Activated CD4-positive, alpha-beta T cell treated with anti-CD3 and anti-CD28 coated beads, Interleukin-2, Interleukin-6, amounts not matched to agents 100 ng/mL and 50 ng/mL, durations not matched to agents 16 hours and 8 hours (primary cell): ENCODE measurements at regions not wholly inside any gene's neighbourhood (a gene's known extent, or its start where the extent isn't known, plus 50 kb on each side); places are given as distances from the start of the nearest gene placed in this dataset.

Source experiments
- DNase-seq: peaks from one replicate; pipeline ENCODE4 v3.0.0-alpha.2; 2020

DNA sequence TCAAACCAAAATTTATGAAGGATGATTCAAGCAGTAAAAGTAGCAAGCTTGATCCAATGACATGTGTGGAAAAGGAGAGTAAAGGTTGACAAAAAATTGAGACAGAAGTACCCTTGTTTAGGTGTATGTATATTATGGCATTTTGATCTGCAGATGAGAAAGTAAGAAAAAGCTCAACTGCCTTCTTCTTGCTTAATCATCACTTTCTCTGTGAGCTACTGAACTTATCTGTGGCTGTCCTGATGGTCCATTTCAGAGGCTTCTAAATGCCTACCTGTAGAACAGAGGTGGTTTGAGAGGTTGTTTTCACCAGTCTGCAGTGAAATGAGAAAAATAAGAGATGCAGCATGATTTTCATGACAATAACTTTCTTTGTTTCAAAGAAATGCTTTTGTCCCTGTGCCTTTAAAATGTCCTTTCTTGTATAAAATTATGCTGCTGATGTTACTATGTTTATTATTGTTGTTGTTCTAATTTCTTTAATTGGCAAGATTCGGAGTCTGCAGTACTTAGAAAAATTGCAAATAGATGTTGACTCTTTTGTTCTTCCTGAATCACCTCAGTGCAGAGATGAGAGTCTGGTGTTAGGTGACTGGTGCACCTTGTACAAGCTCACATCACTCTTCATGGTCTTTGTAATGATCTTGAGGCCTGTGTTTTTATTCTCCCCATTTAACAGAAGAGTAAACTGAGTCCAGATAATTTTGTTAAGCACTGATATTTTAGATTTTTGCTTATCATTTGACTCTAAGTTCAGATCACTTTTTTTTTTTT lies 821.9 kb downstream of the VRK1 start:
- no peak for DNase-seq

DNA sequence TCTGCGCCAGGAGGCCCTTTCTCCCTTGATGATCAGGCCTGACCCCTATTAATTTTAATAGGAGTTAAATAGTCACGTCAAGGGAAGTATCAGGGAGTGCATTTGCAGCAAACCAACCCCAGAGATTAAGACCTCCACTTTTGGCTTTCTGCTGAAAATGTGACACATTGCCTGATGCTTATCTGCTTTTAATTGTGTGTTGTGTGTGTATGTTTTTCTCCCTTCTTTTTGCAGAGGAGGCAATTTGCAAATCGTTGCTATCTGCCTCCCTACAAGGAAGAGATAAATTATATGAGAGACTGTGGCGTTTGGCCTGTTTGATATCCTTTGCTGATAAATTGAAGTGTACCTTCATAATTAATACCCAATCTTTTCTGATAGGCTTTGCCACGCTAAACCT lies 822.9 kb downstream of the VRK1 start:
- no peak for DNase-seq

GRCh38 chr14:97624985-97625384 lies 827.8 kb downstream of the VRK1 start:
- DNase-seq: no peak

GRCh38 chr14:97625477-97625876 lies 828.3 kb downstream of the VRK1 start:
- no peak for DNase-seq

DNA sequence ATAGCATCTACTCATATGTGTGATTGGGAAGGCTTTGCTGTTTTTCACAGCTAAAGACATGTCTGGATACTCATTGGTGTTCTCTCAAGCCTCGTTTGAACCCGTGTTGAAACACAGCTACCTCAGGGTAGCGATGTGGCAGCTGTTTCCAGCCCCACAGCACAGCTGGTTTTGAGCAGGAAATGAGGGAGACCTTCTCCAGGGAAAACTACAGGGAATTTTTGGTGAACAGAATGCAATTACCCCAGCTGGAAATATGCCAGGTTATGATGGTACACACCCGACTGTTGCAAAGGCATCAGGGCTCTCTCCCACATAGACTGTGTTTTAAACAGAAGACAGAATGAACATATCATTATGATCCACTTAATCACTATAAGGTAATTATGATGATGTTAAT lies 828.9 kb downstream of the VRK1 start:
- no peak for DNase-seq

GRCh38 chr14:97630249-97630648 lies 833.1 kb downstream of the VRK1 start:
- no peak for DNase-seq

DNA sequence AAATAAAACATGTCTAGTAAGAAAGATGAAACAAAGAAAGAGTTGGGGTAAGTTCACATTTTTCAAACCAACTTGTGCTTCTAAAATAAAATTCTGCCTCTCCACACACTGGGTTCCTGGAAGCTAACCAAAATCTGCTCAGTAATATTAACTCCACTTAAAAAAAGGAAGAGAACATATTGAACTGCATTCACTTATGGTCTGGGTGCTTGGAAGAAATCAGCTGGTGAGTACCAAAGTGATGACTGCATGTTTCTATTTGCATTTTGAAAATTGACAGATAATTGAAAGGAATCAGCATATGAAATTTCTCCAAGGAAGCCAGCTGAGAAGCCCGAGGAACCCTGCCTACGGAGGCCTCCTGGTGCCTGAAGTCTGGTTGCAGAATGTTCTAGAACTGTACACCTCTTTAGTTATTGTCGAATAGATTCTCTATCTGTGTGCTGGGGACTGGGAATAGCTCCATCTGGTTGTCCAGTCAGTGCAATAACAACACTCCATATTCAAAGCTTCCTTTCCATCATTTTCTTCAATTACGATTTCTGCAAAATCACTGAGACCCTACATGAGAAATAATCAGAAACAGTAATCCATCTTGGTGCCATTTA lies 836.1 kb downstream of the VRK1 start:
- DNase-seq: no peak

DNA sequence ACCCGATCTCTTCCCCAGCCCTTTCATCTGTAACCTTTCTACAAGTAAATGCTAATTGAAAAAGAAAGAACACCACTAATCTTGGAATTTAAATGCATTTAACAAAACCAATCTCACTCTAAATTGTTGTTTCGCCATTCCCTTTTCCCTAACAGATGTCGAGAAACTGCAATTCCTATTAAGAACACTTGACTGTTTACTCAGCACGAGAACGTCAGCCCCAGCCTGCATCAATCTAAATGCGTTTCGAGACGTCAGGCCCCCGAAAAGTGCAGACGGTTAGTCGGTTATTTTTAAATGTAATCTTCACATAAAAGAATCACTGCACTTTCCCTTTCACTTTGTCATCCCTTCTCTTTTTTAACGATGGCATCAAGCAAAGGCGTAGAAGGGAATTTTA lies 837.6 kb downstream of the VRK1 start:
- peak; percentile 4 for DNase-seq

- peak; percentile 27 for DNase-seq
Measured at GRCh38 chr14:97638864-97639263, 841.7 kb downstream of the VRK1 start.

DNA sequence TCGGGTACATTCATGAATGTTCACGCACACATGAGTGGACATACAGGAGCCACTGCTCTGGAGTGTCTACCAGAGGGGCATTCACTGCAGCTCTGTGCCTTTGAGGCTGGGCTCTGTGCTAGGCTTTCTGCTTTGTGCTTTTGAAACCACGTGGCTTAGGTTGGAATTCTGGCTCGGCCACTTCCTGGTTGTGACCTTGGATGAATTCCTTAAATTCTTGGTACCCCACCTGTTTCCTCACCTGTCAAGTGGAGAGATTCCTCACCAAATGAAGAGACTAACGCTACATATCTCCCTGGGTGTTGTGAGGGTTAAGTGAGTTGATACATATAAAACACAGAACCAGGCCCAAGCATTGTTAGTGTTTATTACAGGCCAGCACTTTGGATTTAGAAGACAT lies 842.8 kb downstream of the VRK1 start:
- no peak for DNase-seq

- no peak for DNase-seq
Measured at GRCh38 chr14:97641827-97642226, 844.6 kb downstream of the VRK1 start.

- DNase-seq: no peak
Measured at GRCh38 chr14:97642631-97643030, 845.4 kb downstream of the VRK1 start.

- no peak for DNase-seq
Measured at GRCh38 chr14:97644365-97644764, 847.2 kb downstream of the VRK1 start.

DNA sequence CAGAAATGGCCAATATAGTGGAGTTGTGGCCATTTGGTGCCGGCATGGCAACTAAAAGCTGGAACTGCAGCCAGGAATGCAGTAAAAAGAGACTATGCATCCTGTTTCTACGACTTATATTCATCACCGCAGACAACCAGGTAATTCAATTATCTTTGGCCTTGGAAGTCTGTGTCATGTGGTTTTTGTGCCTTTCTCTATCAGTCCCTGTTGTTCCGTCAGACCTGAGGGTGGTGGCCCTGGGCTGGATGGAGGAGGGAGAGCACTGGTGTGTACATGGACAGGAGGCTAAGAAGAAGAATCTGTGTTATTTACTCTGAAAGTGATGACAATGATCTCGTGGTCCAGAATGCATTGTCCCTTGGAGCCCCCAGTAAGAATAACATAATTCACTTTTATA lies 852.6 kb downstream of the VRK1 start:
- DNase-seq: no peak

DNA sequence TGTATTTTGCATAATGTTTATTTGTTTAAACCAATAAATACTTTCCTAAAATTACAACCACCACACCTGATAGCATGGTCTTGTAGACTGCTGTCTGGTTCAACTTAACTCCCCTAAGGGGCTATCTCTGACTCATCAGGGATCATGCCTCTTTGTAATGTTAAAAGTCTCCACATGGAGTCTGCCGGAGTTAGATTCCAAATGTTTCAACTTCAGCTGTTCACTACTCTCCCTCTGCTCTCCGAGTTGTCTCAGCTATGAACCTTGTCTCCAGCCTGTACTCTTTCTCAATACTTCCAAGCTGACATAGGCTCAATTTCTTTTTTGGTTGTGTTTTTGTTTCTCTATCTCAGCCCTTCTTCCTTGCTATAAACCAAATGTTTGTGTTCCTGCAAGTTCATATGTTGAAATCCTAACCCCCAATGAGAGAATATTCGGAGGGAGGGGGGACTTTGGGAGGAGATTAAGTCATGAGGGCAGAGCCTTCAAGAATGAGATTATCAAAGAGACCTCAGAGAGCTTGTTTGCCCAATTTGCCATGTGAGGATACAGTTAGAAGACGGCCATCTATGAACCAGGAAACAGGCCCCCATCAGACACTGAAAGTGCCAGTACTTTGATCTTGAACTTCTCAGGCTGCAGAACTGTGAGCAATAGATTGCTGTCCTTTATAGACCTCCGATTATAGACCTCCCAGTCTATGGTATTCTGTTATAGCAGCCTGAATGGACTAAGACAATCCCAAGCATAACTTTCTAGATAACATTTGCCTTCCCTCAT lies 858.2 kb downstream of the VRK1 start:
- DNase-seq: no peak

GRCh38 chr14:97657609-97658008 lies 860.4 kb downstream of the VRK1 start:
- no peak for DNase-seq

- no peak for DNase-seq
Measured at GRCh38 chr14:97687944-97688630, 890.9 kb downstream of the VRK1 start.

DNA sequence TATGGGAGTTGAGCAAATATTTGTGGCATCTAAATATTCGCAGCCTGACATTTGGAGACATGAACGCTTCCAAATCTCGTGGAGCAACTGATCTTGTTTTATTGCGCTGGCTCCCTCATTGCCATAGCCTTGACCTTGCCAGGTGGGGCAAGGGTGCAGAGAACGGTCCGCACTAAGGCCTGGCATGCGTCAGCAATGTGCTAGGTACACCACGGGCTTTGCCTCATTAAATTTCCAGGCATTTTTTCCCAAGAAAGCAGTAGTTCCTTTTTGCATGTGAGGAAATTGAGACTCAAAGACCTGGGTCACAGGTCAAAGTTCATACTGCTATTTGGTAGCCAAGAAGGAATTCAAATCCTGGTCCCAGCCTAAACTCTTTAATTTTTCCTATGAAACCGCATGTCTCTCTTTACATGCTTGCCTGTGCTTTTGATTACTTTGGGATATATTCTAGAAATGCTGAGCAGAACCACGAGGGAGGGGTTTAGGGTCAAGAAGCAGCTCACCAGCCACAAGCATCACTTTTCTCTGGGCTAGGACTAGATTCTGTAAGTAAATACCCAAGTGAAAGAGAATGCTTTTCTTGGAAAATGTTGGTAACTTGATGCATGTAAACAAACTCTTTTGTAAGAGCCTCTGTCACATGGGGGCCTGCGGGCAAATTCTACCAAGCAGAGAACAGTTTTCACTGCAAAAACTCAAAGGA lies 891.6 kb downstream of the VRK1 start:
- no peak for DNase-seq

DNA sequence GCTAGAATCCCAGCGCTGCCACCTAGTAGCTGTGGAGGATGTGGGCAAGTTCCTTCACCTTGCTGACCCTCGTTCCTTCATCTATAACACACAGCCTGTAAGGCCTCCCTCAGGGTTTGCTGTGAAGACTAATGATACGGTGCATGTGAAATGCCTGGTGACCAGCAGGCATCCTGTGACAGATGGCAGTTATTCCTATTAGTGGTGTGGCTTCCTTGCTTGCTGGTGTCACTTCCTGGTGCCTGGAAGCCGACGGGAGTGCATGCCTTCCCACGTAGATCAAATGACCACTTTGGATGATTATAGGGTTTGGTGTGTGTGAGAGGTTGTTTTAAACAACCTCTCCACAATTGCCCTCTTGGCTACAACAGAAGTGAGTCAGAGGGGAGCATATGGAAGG lies 894.9 kb downstream of the VRK1 start:
- DNase-seq: no peak

GRCh38 chr14:97695456-97695981 lies 898.3 kb downstream of the VRK1 start:
- no peak for DNase-seq

GRCh38 chr14:97697772-97698171 lies 900.6 kb downstream of the VRK1 start:
- DNase-seq: peak; percentile 44

DNA sequence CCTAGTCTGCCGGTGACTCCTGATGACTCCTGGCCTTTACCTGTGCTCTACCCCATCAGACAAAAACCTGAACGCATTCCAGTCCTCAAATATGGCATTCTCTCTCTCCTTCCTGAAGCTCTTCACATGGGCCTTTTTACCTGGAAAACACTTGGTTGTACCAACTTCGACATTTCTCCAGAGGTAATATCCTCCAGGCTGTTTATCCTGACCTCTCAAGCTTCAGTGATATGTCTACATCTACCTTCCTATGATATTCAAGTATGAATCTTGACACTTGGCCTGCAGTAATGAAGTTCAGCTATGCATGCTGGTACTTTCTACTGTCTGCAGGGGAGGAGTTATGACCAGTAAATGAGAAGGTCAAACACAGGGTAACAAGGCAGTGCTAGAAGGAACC lies 901.8 kb downstream of the VRK1 start:
- no peak for DNase-seq
